GM19467 (cell line): ENCODE measurements at regions not wholly inside any gene's neighbourhood (a gene's known extent, or its start where the extent isn't known, plus 50 kb on each side); places are given as distances from the start of the nearest gene placed in this dataset.
"Not testable (repeated sequence)": the region's sequence is repeated elsewhere in the genome, so short reads cannot be mapped to it uniquely, and the experiment has no call there.

Source experiments
- ATAC-seq: cut with Tn5 transposase; IDR thresholded peaks from one replicate; pipeline ENCODE4 v1.9.1; 2021; ENCODE audit warnings: mild to moderate bottlenecking, moderate library complexity; ENCODE audit not compliant: unreplicated experiment

- ATAC-seq, result not testable (repeated sequence)
These were observed 1796.7 kb upstream of the PCDH10 start for GRCh38 chr4:131352371-131352770.

GRCh38 chr4:131366714-131367113 is 1782.4 kb upstream of the PCDH10 start:
- ATAC-seq, result no peak

- no peak for ATAC-seq
These were observed 1781.7 kb upstream of the PCDH10 start for GRCh38 chr4:131367441-131367840.

- no peak for ATAC-seq
These were observed 1778.2 kb upstream of the PCDH10 start for GRCh38 chr4:131370846-131371245.

- no peak for ATAC-seq
These were observed 1768.0 kb upstream of the PCDH10 start for GRCh38 chr4:131381055-131381454.

GRCh38 chr4:131382839-131383238 is 1766.3 kb upstream of the PCDH10 start:
- ATAC-seq, result no peak

GRCh38 chr4:131388277-131388676 is 1760.8 kb upstream of the PCDH10 start:
- no peak for ATAC-seq

- ATAC-seq, result no peak
These were observed 1741.0 kb upstream of the PCDH10 start for GRCh38 chr4:131408102-131408501.

GRCh38 chr4:131411393-131411792 is 1737.7 kb upstream of the PCDH10 start:
- ATAC-seq, result no peak

GRCh38 chr4:131419147-131419546 is 1729.9 kb upstream of the PCDH10 start:
- ATAC-seq, result no peak

- no peak for ATAC-seq
These were observed 1722.9 kb upstream of the PCDH10 start for GRCh38 chr4:131426023-131426758.

GRCh38 chr4:131427000-131427399 is 1722.1 kb upstream of the PCDH10 start:
- ATAC-seq, result no peak

- no peak for ATAC-seq
These were observed 1718.8 kb upstream of the PCDH10 start for GRCh38 chr4:131430302-131430701.

GRCh38 chr4:131441004-131441688 is 1707.9 kb upstream of the PCDH10 start:
- no peak for ATAC-seq

- no peak for ATAC-seq
These were observed 1701.2 kb upstream of the PCDH10 start for GRCh38 chr4:131447883-131448282.

- no peak for ATAC-seq
These were observed 1698.4 kb upstream of the PCDH10 start for GRCh38 chr4:131450572-131451209.

GRCh38 chr4:131459430-131460101 is 1689.5 kb upstream of the PCDH10 start:
- no peak for ATAC-seq

- ATAC-seq, result no peak
These were observed 1678.7 kb upstream of the PCDH10 start for GRCh38 chr4:131470360-131470759.

GRCh38 chr4:131488772-131489171 is 1660.3 kb upstream of the PCDH10 start:
- ATAC-seq, result no peak

- ATAC-seq, result not testable (repeated sequence)
These were observed 1652.9 kb upstream of the PCDH10 start for GRCh38 chr4:131496211-131496610.

- ATAC-seq, result no peak
These were observed 1649.8 kb upstream of the PCDH10 start for GRCh38 chr4:131499141-131499873.
